ENCODE measurements at regions not wholly inside any gene's neighbourhood (a gene's known extent, or its start where the extent isn't known, plus 50 kb on each side); places are given as distances from the start of the nearest gene placed in this dataset.

DNA sequence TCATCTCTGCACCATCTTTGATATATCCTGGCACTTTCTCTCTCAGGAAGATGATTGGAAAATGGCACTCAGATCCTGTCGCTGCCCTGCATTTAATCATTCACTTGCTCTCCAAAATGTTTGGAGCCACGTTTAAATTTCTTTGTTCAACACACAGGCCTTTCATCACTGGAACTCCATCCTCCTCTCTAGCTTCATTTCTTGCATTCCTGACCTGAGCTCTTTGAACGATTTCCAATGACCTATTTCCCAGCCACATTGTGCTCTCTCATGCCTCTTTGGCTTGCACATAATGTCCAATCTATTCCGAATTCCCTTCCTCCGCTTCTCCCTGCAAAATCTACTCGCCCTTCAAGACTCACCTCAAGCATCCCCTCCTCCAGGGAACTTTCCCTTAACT is 287.4 kb upstream of the NBEA start:
- Histone ChIP-seq H3K79me1 (ENCODE audit: insufficient read depth, low read depth, low read length, poor library complexity, severe bottlenecking) (no peaks in the 10 kb centered on the region), H4K8ac (replicated peaks; ENCODE audit: insufficient read length, low read depth, low read length) (no peak overlapping the region), H2BK20ac (ENCODE audit: low read depth, low read length, poor library complexity, severe bottlenecking) (no peak overlapping the region), H3K9me3 (ENCODE audit: control insufficient read depth, low read depth, low read length) (no peaks in the 10 kb centered on the region), H3K4ac (ENCODE audit: low read depth, low read length) (no peak overlapping the region), H3K4me1 (ENCODE audit: insufficient read depth, low read length) (no peaks in the 10 kb centered on the region), H2BK5ac (ENCODE audit: insufficient read length, low read length) (no peak overlapping the region), H4K91ac (ENCODE audit: insufficient read length, low read depth, low read length) (no peak overlapping the region), H3K9ac (ENCODE audit: extremely low read depth, insufficient read length, low read length) (no peak overlapping the region), H3K79me2 (ENCODE audit: insufficient read depth, low read length) (no peaks in the 10 kb centered on the region), H2BK120ac (ENCODE audit: low read depth, low read length, poor library complexity, severe bottlenecking) (no peak overlapping the region), H3K18ac (ENCODE audit: insufficient read length, low read depth, low read length) (no peak overlapping the region), H3K14ac (ENCODE audit: insufficient read depth, low read length) (no peak overlapping the region), H3K4me2 (ENCODE audit: insufficient read depth, insufficient read length, low read length) (no peak overlapping the region), H4K5ac (ENCODE audit: insufficient read length, low read depth, low read length) (no peak overlapping the region), H3K23ac (ENCODE audit: insufficient read length, low read depth, low read length) (no peak overlapping the region), H2BK15ac (ENCODE audit: low read depth, low read length) (no peak overlapping the region), H3K56ac (ENCODE audit: insufficient read length, low read depth, low read length) (no peak overlapping the region), H2AFZ (ENCODE audit: low read length) (no peak overlapping the region), H3K27me3 (ENCODE audit: insufficient read depth, low read length) (no peaks in the 10 kb centered on the region), H3K23me2 (ENCODE audit: insufficient read length, low read depth, low read length, poor library complexity, severe bottlenecking) (no peaks in the 10 kb centered on the region), H2BK12ac (ENCODE audit: insufficient read length, low read depth, low read length) (no peak overlapping the region), H3K27ac (ENCODE audit: insufficient read length, low read depth, low read length) (no peak overlapping the region), H2AK5ac (ENCODE audit: insufficient read length, low read length) (no peak overlapping the region), H3T11ph (ENCODE audit: low read length) (no peak overlapping the region), H4K20me1 (ENCODE audit: control insufficient read depth, insufficient read depth, insufficient read length) (no peaks in the 10 kb centered on the region)
- H3K27ac Mint-ChIP-seq: no peak overlapping the region; a peak in 1 of 7 replicates
- H3K4me1 Mint-ChIP-seq: no peaks in the 10 kb centered on the region
- H3K9me3 Mint-ChIP-seq: peaks cover 20 to 27% of the 10 kb centered on the region in 2 experiments
- no peak overlapping the region for H3K4me3 Mint-ChIP-seq
- TF ChIP-seq, protein P1, sequence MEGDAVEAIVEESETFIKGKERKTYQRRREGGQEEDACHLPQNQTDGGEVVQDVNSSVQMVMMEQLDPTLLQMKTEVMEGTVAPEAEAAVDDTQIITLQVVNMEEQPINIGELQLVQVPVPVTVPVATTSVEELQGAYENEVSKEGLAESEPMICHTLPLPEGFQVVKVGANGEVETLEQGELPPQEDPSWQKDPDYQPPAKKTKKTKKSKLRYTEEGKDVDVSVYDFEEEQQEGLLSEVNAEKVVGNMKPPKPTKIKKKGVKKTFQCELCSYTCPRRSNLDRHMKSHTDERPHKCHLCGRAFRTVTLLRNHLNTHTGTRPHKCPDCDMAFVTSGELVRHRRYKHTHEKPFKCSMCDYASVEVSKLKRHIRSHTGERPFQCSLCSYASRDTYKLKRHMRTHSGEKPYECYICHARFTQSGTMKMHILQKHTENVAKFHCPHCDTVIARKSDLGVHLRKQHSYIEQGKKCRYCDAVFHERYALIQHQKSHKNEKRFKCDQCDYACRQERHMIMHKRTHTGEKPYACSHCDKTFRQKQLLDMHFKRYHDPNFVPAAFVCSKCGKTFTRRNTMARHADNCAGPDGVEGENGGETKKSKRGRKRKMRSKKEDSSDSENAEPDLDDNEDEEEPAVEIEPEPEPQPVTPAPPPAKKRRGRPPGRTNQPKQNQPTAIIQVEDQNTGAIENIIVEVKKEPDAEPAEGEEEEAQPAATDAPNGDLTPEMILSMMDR (conservative IDR thresholded peaks at IDR 0.05): no peak
- no peaks in the 10 kb centered on the region for H3K27me3 Mint-ChIP-seq (ENCODE audit: low read depth)
- no CpG with 5 or more reads among the region's 6 CpGs for WGBS (ENCODE audit: extremely low coverage, insufficient read length, low lambda C conversion rate)
- peaks cover 6 to 24% (median 14%) of the 10 kb centered on the region in 3 experiments; a peak in 6 of 7 replicates for H3K36me3 Mint-ChIP-seq (ENCODE audit: insufficient read depth in 1 of 3, low read depth in 3 of 3)
- no peak for DNase-seq

All from H9 (cell line).